DMS114 treated with DMSO at 0.1 percent for 48 hours (cell line): ENCODE measurements at regions not wholly inside any gene's neighbourhood (a gene's known extent, or its start where the extent isn't known, plus 50 kb on each side); places are given as distances from the start of the nearest gene placed in this dataset.
"Not testable (repeated sequence)": the region's sequence is repeated elsewhere in the genome, so short reads cannot be mapped to it uniquely, and the experiment has no call there.

ENCODE experiments used
- DNase-seq: peaks from one replicate; lab custom pipeline; 2025; ENCODE audit not compliant: unreplicated experiment; lab: John Stamatoyannopoulos, UW

GRCh38 chr1:99062192-99062591 lies 57.5 kb upstream of the PLPPR5 start:
- DNase-seq: no peak

- no peak for DNase-seq
These were observed 64.5 kb upstream of the PLPPR5 start for GRCh38 chr1:99069146-99069545.

- DNase-seq: not testable (repeated sequence)
These were observed 73.9 kb upstream of the PLPPR5 start for GRCh38 chr1:99078529-99078928.

GRCh38 chr1:99082366-99082765 lies 77.7 kb upstream of the PLPPR5 start:
- no peak for DNase-seq

- no peak for DNase-seq
These were observed 78.7 kb upstream of the PLPPR5 start for GRCh38 chr1:99083338-99083737.

GRCh38 chr1:99084562-99084961 lies 79.9 kb upstream of the PLPPR5 start:
- no peak for DNase-seq

GRCh38 chr1:99086057-99086456 lies 81.4 kb upstream of the PLPPR5 start:
- DNase-seq: no peak

- no peak for DNase-seq
These were observed 93.9 kb upstream of the PLPPR5 start for GRCh38 chr1:99098589-99098988.

- DNase-seq: no peak
These were observed 101.6 kb upstream of the PLPPR5 start for GRCh38 chr1:99106274-99106673.

- DNase-seq: no peak
These were observed 103.0 kb upstream of the PLPPR5 start for GRCh38 chr1:99107680-99108079.

- DNase-seq: no peak
These were observed 105.7 kb upstream of the PLPPR5 start for GRCh38 chr1:99110140-99111041.

- no peak for DNase-seq
These were observed 110.6 kb upstream of the PLPPR5 start for GRCh38 chr1:99115231-99115630.

- DNase-seq: no peak
These were observed 114.5 kb upstream of the PLPPR5 start for GRCh38 chr1:99119188-99119587.

- DNase-seq: no peak
These were observed 117.4 kb upstream of the PLPPR5 start for GRCh38 chr1:99122039-99122438.

- no peak for DNase-seq
These were observed 119.3 kb upstream of the PLPPR5 start for GRCh38 chr1:99123936-99124335.

GRCh38 chr1:99131546-99131945 lies 126.9 kb upstream of the PLPPR5 start:
- no peak for DNase-seq

- DNase-seq: no peak
These were observed 129.3 kb upstream of the PLPPR5 start for GRCh38 chr1:99133756-99134500.

- no peak for DNase-seq
These were observed 126.6 kb upstream of the PLPPR4 start for GRCh38 chr1:99137554-99138206.

- no peak for DNase-seq
These were observed 124.4 kb upstream of the PLPPR4 start for GRCh38 chr1:99139876-99140275.

- no peak for DNase-seq
These were observed 118.0 kb upstream of the PLPPR4 start for GRCh38 chr1:99146129-99146848.

- no peak for DNase-seq
These were observed 114.3 kb upstream of the PLPPR4 start for GRCh38 chr1:99149952-99150351.
